Keratinocyte (primary cell): ENCODE measurements at regions not wholly inside any gene's neighbourhood (a gene's known extent, or its start where the extent isn't known, plus 50 kb on each side); places are given as distances from the start of the nearest gene placed in this dataset.
A peak's percentile ranks its signal among the peaks of the same experiment; 100 is the strongest.

Experiments
- DNase-seq: peaks from one replicate; pipeline ENCODE4 v3.0.0-alpha.2; 2011; ENCODE audit warnings: low read depth, missing footprints, low spot score
- FAIRE-seq: peaks from 2 replicates; lab custom pipeline; 2011; peaks lifted over from hg19 to GRCh38; lab: Jason Lieb, UNC
- H2AFZ ChIP-seq: 2 replicates; pipeline ENCODE4 v1.6.0; 2012; ENCODE audit warnings: low read length, control low read depth, inconsistent platforms; ENCODE audit not compliant: control insufficient read depth
- H3K27ac ChIP-seq: 2 replicates; pipeline ENCODE4 v1.5.1; 2011; ENCODE audit warnings: low read length; ENCODE audit not compliant: control insufficient read depth, insufficient read depth
- H3K27me3 ChIP-seq: 3 replicates; pipeline ENCODE4 v1.6.0; 2011; ENCODE audit warnings: low read length; ENCODE audit not compliant: control insufficient read depth, insufficient read depth; ENCODE audit errors: extremely low read depth
- H3K36me3 ChIP-seq, 2 experiments: 2 replicates in 1 of 2; 3 replicates in 1 of 2; pipeline ENCODE4 v1.5.1; 2011; ENCODE audit warnings: low read length in 2 of 2, mild to moderate bottlenecking in 1 of 2; ENCODE audit not compliant: control insufficient read depth in 2 of 2, insufficient read depth in 2 of 2; ENCODE audit errors: extremely low read depth in 1 of 2
- H3K4me1 ChIP-seq: 3 replicates; pipeline ENCODE4 v1.5.1; 2011; ENCODE audit warnings: low read length; ENCODE audit not compliant: control insufficient read depth, insufficient read depth; ENCODE audit errors: extremely low read depth
- H3K4me2 ChIP-seq: 3 replicates; pipeline ENCODE4 v1.6.0; 2011; ENCODE audit warnings: low read depth, low read length; ENCODE audit not compliant: control insufficient read depth, insufficient read depth; ENCODE audit errors: extremely low read depth
- H3K4me3 ChIP-seq, 3 experiments: fragments of 200-600 bp in 1 of 3; sonication (generic) in 1 of 3; 2 replicates in 2 of 3; 3 replicates in 1 of 3; pipeline ENCODE4 v1.5.1; 2011 to 2016; ENCODE audit warnings: low read length in 3 of 3, mild to moderate bottlenecking in 3 of 3, control low read depth in 2 of 3, inconsistent platforms in 1 of 3, low read depth in 1 of 3, mixed read lengths in 1 of 3, mixed run types in 1 of 3, moderate library complexity in 1 of 3; ENCODE audit not compliant: control insufficient read depth in 2 of 3, insufficient read depth in 2 of 3; ENCODE audit errors: extremely low read depth in 1 of 3
- H3K79me2 ChIP-seq: 2 replicates; pipeline ENCODE4 v1.6.0; 2012; ENCODE audit warnings: low read length; ENCODE audit not compliant: control insufficient read depth, insufficient read depth
- H3K9ac ChIP-seq: 3 replicates; pipeline ENCODE4 v1.6.0; 2011; ENCODE audit warnings: low read length; ENCODE audit not compliant: control insufficient read depth, insufficient read depth; ENCODE audit errors: extremely low read depth
- H3K9me1 ChIP-seq: 3 replicates; pipeline ENCODE4 v1.6.0; 2011; ENCODE audit warnings: low read length; ENCODE audit not compliant: control insufficient read depth, insufficient read depth; ENCODE audit errors: extremely low read depth
- H3K9me3 ChIP-seq: 2 replicates; pipeline ENCODE4 v1.5.1; 2012; ENCODE audit warnings: low read depth, low read length; ENCODE audit not compliant: control insufficient read depth
- H4K20me1 ChIP-seq: 3 replicates; pipeline ENCODE4 v1.6.0; 2011; ENCODE audit warnings: low read length; ENCODE audit not compliant: control insufficient read depth, insufficient read depth; ENCODE audit errors: extremely low read depth
- EZH2 ChIP-seq: IDR thresholded peaks from one replicate; pipeline ENCODE4 v1.6.1; 2012; ENCODE audit warnings: inconsistent platforms, mild to moderate bottlenecking, low read length, moderate library complexity
- dilution Hi-C: fragments of 300-500 bp; cut with MboI; formaldehyde crosslinking; loops from one replicate; pipeline ENCODE4 v1.7.0; 2020; ENCODE audit warnings: low sequenced_read_pairs; ENCODE audit not compliant: extremely low pct_ligation_motif_present
- TF ChIP-seq, protein P1 (sequence below), 3 experiments: IDR thresholded peaks in 1 of 3; conservative IDR thresholded peaks in 1 of 3; optimal IDR thresholded peaks in 1 of 3; 2 replicates in 2 of 3; 3 replicates in 1 of 3; pipeline versions ENCODE3 to v1.5.1; 2011; ENCODE audit warnings: low read length in 3 of 3, mild to moderate bottlenecking in 3 of 3, moderate library complexity in 2 of 3, control low read depth in 1 of 3, inconsistent platforms in 1 of 3; ENCODE audit not compliant: insufficient read depth in 2 of 3; ENCODE audit errors: extremely low read depth in 1 of 3

GRCh38 chr20:55239269-55239668 is 763.9 kb downstream of the DOK5 start:
- FAIRE-seq, result peak; percentile 57
- Histone ChIP-seq H3K9me1 (no peaks in the 10 kb centered on the region), H2AFZ (no peak overlapping the region), H3K36me3 (no peaks in the 10 kb centered on the region), H3K27ac (no peak overlapping the region), H3K79me2 (no peaks in the 10 kb centered on the region), H3K9ac (no peak overlapping the region), H4K20me1 (no peaks in the 10 kb centered on the region), H3K27me3 (no peaks in the 10 kb centered on the region), H3K9me3 (no peaks in the 10 kb centered on the region), H3K4me3 (no peak overlapping the region), H3K4me1 (no peaks in the 10 kb centered on the region), H3K4me2 (no peak overlapping the region)
- TF ChIP-seq, protein P1, sequence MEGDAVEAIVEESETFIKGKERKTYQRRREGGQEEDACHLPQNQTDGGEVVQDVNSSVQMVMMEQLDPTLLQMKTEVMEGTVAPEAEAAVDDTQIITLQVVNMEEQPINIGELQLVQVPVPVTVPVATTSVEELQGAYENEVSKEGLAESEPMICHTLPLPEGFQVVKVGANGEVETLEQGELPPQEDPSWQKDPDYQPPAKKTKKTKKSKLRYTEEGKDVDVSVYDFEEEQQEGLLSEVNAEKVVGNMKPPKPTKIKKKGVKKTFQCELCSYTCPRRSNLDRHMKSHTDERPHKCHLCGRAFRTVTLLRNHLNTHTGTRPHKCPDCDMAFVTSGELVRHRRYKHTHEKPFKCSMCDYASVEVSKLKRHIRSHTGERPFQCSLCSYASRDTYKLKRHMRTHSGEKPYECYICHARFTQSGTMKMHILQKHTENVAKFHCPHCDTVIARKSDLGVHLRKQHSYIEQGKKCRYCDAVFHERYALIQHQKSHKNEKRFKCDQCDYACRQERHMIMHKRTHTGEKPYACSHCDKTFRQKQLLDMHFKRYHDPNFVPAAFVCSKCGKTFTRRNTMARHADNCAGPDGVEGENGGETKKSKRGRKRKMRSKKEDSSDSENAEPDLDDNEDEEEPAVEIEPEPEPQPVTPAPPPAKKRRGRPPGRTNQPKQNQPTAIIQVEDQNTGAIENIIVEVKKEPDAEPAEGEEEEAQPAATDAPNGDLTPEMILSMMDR (optimal IDR thresholded peaks at IDR 0.05 in 1 of 3, IDR thresholded peaks at IDR 0.05 in 1 of 3, conservative IDR thresholded peaks at IDR 0.05 in 1 of 3; ENCODE audit: extremely low read depth in 1 of 3, insufficient read depth in 2 of 3, low read length in 3 of 3), result no peak
- no peak for TF ChIP-seq EZH2
- dilution Hi-C loops, result no loop called here
- no peak for DNase-seq

GRCh38 chr20:55232647-55233046 is 757.3 kb downstream of the DOK5 start:
- Histone ChIP-seq H3K4me1 (no peaks in the 10 kb centered on the region), H2AFZ (no peak overlapping the region), H3K9ac (no peak overlapping the region), H3K4me2 (no peak overlapping the region), H3K36me3 (no peaks in the 10 kb centered on the region), H3K79me2 (no peaks in the 10 kb centered on the region), H3K27ac (no peak overlapping the region), H3K4me3 (no peak overlapping the region), H3K9me3 (no peaks in the 10 kb centered on the region), H3K9me1 (no peaks in the 10 kb centered on the region), H3K27me3 (no peaks in the 10 kb centered on the region), H4K20me1 (no peaks in the 10 kb centered on the region)
- no peak for DNase-seq
- dilution Hi-C loops, result no loop called here
- TF ChIP-seq EZH2, result no peak
- TF ChIP-seq, protein P1 (optimal IDR thresholded peaks at IDR 0.05 in 1 of 3, IDR thresholded peaks at IDR 0.05 in 1 of 3, conservative IDR thresholded peaks at IDR 0.05 in 1 of 3; ENCODE audit: extremely low read depth in 1 of 3, insufficient read depth in 2 of 3, low read length in 3 of 3), result no peak
- FAIRE-seq, result no peak
